MM.1S (cell line): ENCODE measurements at regions not wholly inside any gene's neighbourhood (a gene's known extent, or its start where the extent isn't known, plus 50 kb on each side); places are given as distances from the start of the nearest gene placed in this dataset.

Source experiments
- DNase-seq: peaks from one replicate; pipeline ENCODE4 v3.0.0-alpha.2; 2015
- H2AFZ ChIP-seq: fragments of 300-600 bp; sonication (generic); 2 replicates; pipeline ENCODE4 v1.6.0; 2016; ENCODE audit warnings: antibody characterized with exemption, low read length
- H3F3A ChIP-seq: fragments of 300-600 bp; sonication (generic); 2 replicates; pipeline ENCODE4 v1.6.1; 2016; ENCODE audit warnings: mild to moderate bottlenecking, antibody characterized with exemption, low read length, moderate library complexity, mixed read lengths; ENCODE audit not compliant: insufficient read depth
- H3K27ac ChIP-seq: fragments of 300-600 bp; sonication (generic); 2 replicates; pipeline ENCODE4 v1.5.1; 2016; ENCODE audit warnings: mild to moderate bottlenecking, low read length
- H3K27me3 ChIP-seq: fragments of 300-600 bp; sonication (generic); replicated peaks from 2 replicates; pipeline ENCODE4 v1.6.0; 2016; ENCODE audit warnings: low read length; ENCODE audit not compliant: insufficient read depth
- H3K36me3 ChIP-seq: fragments of 300-600 bp; sonication (generic); replicated peaks from 2 replicates; pipeline ENCODE4 v1.6.1; 2016; ENCODE audit warnings: mild to moderate bottlenecking, low read length, mixed read lengths; ENCODE audit not compliant: insufficient read depth
- H3K4me1 ChIP-seq: fragments of 300-600 bp; sonication (generic); 2 replicates; pipeline ENCODE4 v1.6.1; 2016; ENCODE audit warnings: low read length, mixed read lengths
- H3K4me2 ChIP-seq: fragments of 300-600 bp; sonication (generic); 2 replicates; pipeline ENCODE4 v1.6.0; 2016; ENCODE audit warnings: low read depth, low read length
- H3K4me3 ChIP-seq: fragments of 300-600 bp; sonication (generic); 2 replicates; pipeline ENCODE4 v1.5.1; 2016; ENCODE audit warnings: low read length, mixed read lengths
- H3K79me2 ChIP-seq: fragments of 300-600 bp; sonication (generic); 2 replicates; pipeline ENCODE4 v1.6.1; 2016; ENCODE audit warnings: mixed run types, low read length, mixed read lengths
- H3K9ac ChIP-seq: fragments of 300-600 bp; sonication (generic); 2 replicates; pipeline ENCODE4 v1.6.1; 2016; ENCODE audit warnings: low read length, mixed read lengths
- H3K9me2 ChIP-seq: fragments of 300-600 bp; sonication (generic); replicated peaks from 2 replicates; pipeline ENCODE4 v1.6.1; 2016; ENCODE audit warnings: mild to moderate bottlenecking, low read length, mixed read lengths; ENCODE audit not compliant: insufficient read depth
- H3K9me3 ChIP-seq: fragments of 300-600 bp; sonication (generic); replicated peaks from 2 replicates; pipeline ENCODE4 v1.6.1; 2016; ENCODE audit warnings: mild to moderate bottlenecking, low read length, mixed read lengths; ENCODE audit not compliant: insufficient read depth
- H4K20me1 ChIP-seq: fragments of 300-600 bp; sonication (generic); 2 replicates; pipeline ENCODE4 v1.6.1; 2016; ENCODE audit warnings: mild to moderate bottlenecking, low read length, moderate library complexity, mixed read lengths; ENCODE audit not compliant: insufficient read depth
- CTCF ChIP-seq: fragments of 300-600 bp; sonication (generic); IDR thresholded peaks from 2 replicates; pipeline ENCODE4 v1.5.1; 2016; ENCODE audit warnings: antibody characterized with exemption, low read length, mixed read lengths
- EZH2 ChIP-seq: fragments of 300-600 bp; sonication (generic); optimal IDR thresholded peaks from 2 replicates; pipeline ENCODE3; 2017; ENCODE audit warnings: low read depth, mild to moderate bottlenecking, antibody characterized with exemption, low read length, mixed read lengths
- EZH2phosphoT487 ChIP-seq: fragments of 300-600 bp; sonication (generic); IDR thresholded peaks from 2 replicates; pipeline ENCODE4 v1.6.1; 2018; ENCODE audit warnings: antibody characterized with exemption, low read length

- no peaks in the 10 kb centered on the region for H4K20me1 ChIP-seq
- no peaks in the 10 kb centered on the region for H3K36me3 ChIP-seq
- no peaks in the 10 kb centered on the region for H3K79me2 ChIP-seq
- no peak for TF ChIP-seq EZH2phosphoT487
- no peak for TF ChIP-seq CTCF
- no peak for TF ChIP-seq EZH2
- no peaks in the 10 kb centered on the region for H3K9me3 ChIP-seq
- no peak overlapping the region for H3K9ac ChIP-seq
- no peaks in the 10 kb centered on the region for H3K9me2 ChIP-seq
- peaks cover 5% of the 10 kb centered on the region; the same call in 1 of the 2 replicates for H3K27me3 ChIP-seq
- H3K4me2 ChIP-seq = no peak overlapping the region
- peaks cover 20% of the 10 kb centered on the region for H3K4me1 ChIP-seq
- no peak for DNase-seq
- peaks cover 5% of the 10 kb centered on the region; the same call in 1 of the 2 replicates for H3F3A ChIP-seq
- H2AFZ ChIP-seq = no peak overlapping the region
- no peak overlapping the region for H3K4me3 ChIP-seq
- no peak overlapping the region for H3K27ac ChIP-seq
Observed at GRCh38 chr5:167915237-167915636, 376.2 kb upstream of the WWC1 start.

- peaks cover 5% of the 10 kb centered on the region; the same call in 1 of the 2 replicates for H3F3A ChIP-seq
- H3K36me3 ChIP-seq = no peaks in the 10 kb centered on the region
- no peaks in the 10 kb centered on the region for H4K20me1 ChIP-seq
- no peak overlapping the region for H2AFZ ChIP-seq
- H3K27ac ChIP-seq = no peak overlapping the region
- H3K4me3 ChIP-seq = no peak overlapping the region
- no peak overlapping the region for H3K4me2 ChIP-seq
- H3K9me2 ChIP-seq = no peaks in the 10 kb centered on the region
- DNase-seq = no peak
- no peaks in the 10 kb centered on the region for H3K9me3 ChIP-seq
- H3K27me3 ChIP-seq = peaks cover 5% of the 10 kb centered on the region; the same call in 1 of the 2 replicates
- H3K79me2 ChIP-seq = no peaks in the 10 kb centered on the region
- peaks cover 20% of the 10 kb centered on the region for H3K4me1 ChIP-seq
- TF ChIP-seq EZH2phosphoT487 = no peak
- no peak for TF ChIP-seq EZH2
- TF ChIP-seq CTCF = no peak
- no peak overlapping the region for H3K9ac ChIP-seq
Observed at GRCh38 chr5:167916261-167916691, 375.2 kb upstream of the WWC1 start.

- peaks cover 5% of the 10 kb centered on the region; the same call in 1 of the 2 replicates for H3K27me3 ChIP-seq
Observed at GRCh38 chr5:167916706-167917105, 374.7 kb upstream of the WWC1 start.

More at GRCh38 chr5:167916706-167917105, 374.7 kb upstream of the WWC1 start:
- no peak overlapping the region for H3K9ac ChIP-seq
- no peaks in the 10 kb centered on the region for H4K20me1 ChIP-seq
- H3K27ac ChIP-seq = no peak overlapping the region
- peak; percentile 9 for DNase-seq
- no peak overlapping the region for H3K4me2 ChIP-seq
- no peaks in the 10 kb centered on the region for H3K79me2 ChIP-seq
- peaks cover 5% of the 10 kb centered on the region; the same call in 1 of the 2 replicates for H3F3A ChIP-seq
- H3K9me2 ChIP-seq = no peaks in the 10 kb centered on the region
- TF ChIP-seq EZH2 = no peak
- TF ChIP-seq CTCF = no peak
- TF ChIP-seq EZH2phosphoT487 = no peak
- H3K36me3 ChIP-seq = no peaks in the 10 kb centered on the region
- no peaks in the 10 kb centered on the region for H3K9me3 ChIP-seq
- peaks cover 20% of the 10 kb centered on the region for H3K4me1 ChIP-seq
- no peak overlapping the region for H3K4me3 ChIP-seq
- H2AFZ ChIP-seq = no peak overlapping the region
